SJSA1 (cell line): ENCODE measurements at regions not wholly inside any gene's neighbourhood (a gene's known extent, or its start where the extent isn't known, plus 50 kb on each side); places are given as distances from the start of the nearest gene placed in this dataset.

ENCODE experiments used
- DNase-seq, 2 experiments: peaks; one replicate each; pipeline ENCODE4 v3.0.0-alpha.2; 2015 to 2020; ENCODE audit warnings: low spot score in 2 of 2, low read depth in 1 of 2
- H3K27ac ChIP-seq: fragments of 250-450 bp; sonication (Bioruptor Pico); 2 replicates; pipeline ENCODE4 v1.5.1; 2020; ENCODE audit warnings: mild to moderate bottlenecking, moderate library complexity
- H3K27me3 ChIP-seq: fragments of 250-450 bp; sonication (Bioruptor Pico); replicated peaks from 2 replicates; pipeline ENCODE4 v1.5.1; 2020; ENCODE audit warnings: mild to moderate bottlenecking, moderate library complexity
- H3K36me3 ChIP-seq: fragments of 250-450 bp; sonication (Bioruptor Pico); 2 replicates; pipeline ENCODE4 v1.5.1; 2020; ENCODE audit warnings: mild to moderate bottlenecking
- H3K4me1 ChIP-seq: fragments of 250-450 bp; sonication (Bioruptor Pico); replicated peaks from 2 replicates; pipeline ENCODE4 v1.6.1; 2021; ENCODE audit warnings: mild to moderate bottlenecking
- H3K4me3 ChIP-seq: fragments of 250-450 bp; sonication (Bioruptor Pico); 2 replicates; pipeline ENCODE4 v1.5.1; 2020; ENCODE audit warnings: mild to moderate bottlenecking
- H3K9me3 ChIP-seq: fragments of 250-450 bp; sonication (Bioruptor Pico); replicated peaks from 2 replicates; pipeline ENCODE4 v1.5.1; 2020; ENCODE audit warnings: mild to moderate bottlenecking

- Histone ChIP-seq H3K4me3 (no peak overlapping the region), H3K9me3 (no peaks in the 10 kb centered on the region), H3K4me1 (no peaks in the 10 kb centered on the region), H3K27ac (no peak overlapping the region), H3K36me3 (peaks cover 8% of the 10 kb centered on the region; the same call in 1 of the 2 replicates), H3K27me3 (no peaks in the 10 kb centered on the region)
- no peak for DNase-seq
These were observed 105.9 kb upstream of the TMEM168 start for GRCh38 chr7:112896026-112896601.

GRCh38 chr7:112892263-112892662 is 102.1 kb upstream of the TMEM168 start:
- H3K4me1 ChIP-seq, result no peaks in the 10 kb centered on the region
- no peak for DNase-seq
- no peaks in the 10 kb centered on the region for H3K9me3 ChIP-seq
- peaks cover 8% of the 10 kb centered on the region; the same call in 1 of the 2 replicates for H3K36me3 ChIP-seq
- H3K4me3 ChIP-seq, result no peak overlapping the region
- no peak overlapping the region for H3K27ac ChIP-seq
- H3K27me3 ChIP-seq, result no peaks in the 10 kb centered on the region

- H3K36me3 ChIP-seq, result peaks cover 8% of the 10 kb centered on the region; the same call in 1 of the 2 replicates
- no peak for DNase-seq
- H3K9me3 ChIP-seq, result no peaks in the 10 kb centered on the region
- H3K27ac ChIP-seq, result no peak overlapping the region
- no peaks in the 10 kb centered on the region for H3K27me3 ChIP-seq
- no peak overlapping the region for H3K4me3 ChIP-seq
- no peaks in the 10 kb centered on the region for H3K4me1 ChIP-seq
These were observed 101.5 kb upstream of the TMEM168 start for GRCh38 chr7:112891698-112892097.

GRCh38 chr7:112889834-112890438 is 99.7 kb upstream of the TMEM168 start:
- DNase-seq, result no peak
- no peaks in the 10 kb centered on the region for H3K9me3 ChIP-seq
- H3K27me3 ChIP-seq, result no peaks in the 10 kb centered on the region
- H3K4me3 ChIP-seq, result no peak overlapping the region
- H3K4me1 ChIP-seq, result no peaks in the 10 kb centered on the region
- no peak overlapping the region for H3K27ac ChIP-seq
- H3K36me3 ChIP-seq, result peaks cover 5% of the 10 kb centered on the region; the same call in 1 of the 2 replicates

GRCh38 chr7:112889268-112889667 is 99.1 kb upstream of the TMEM168 start:
- H3K27ac ChIP-seq, result no peak overlapping the region
- no peaks in the 10 kb centered on the region for H3K4me1 ChIP-seq
- peaks cover 5% of the 10 kb centered on the region; the same call in 1 of the 2 replicates for H3K36me3 ChIP-seq
- H3K4me3 ChIP-seq, result no peak overlapping the region
- H3K27me3 ChIP-seq, result no peaks in the 10 kb centered on the region
- no peaks in the 10 kb centered on the region for H3K9me3 ChIP-seq
- DNase-seq, result no peak

- no peak overlapping the region for H3K4me3 ChIP-seq
- H3K27ac ChIP-seq, result no peak overlapping the region
- H3K9me3 ChIP-seq, result no peaks in the 10 kb centered on the region
- DNase-seq, result no peak
- peaks cover 5% of the 10 kb centered on the region; the same call in 1 of the 2 replicates for H3K36me3 ChIP-seq
- no peaks in the 10 kb centered on the region for H3K27me3 ChIP-seq
- no peaks in the 10 kb centered on the region for H3K4me1 ChIP-seq
These were observed 98.6 kb upstream of the TMEM168 start for GRCh38 chr7:112888781-112889180.

- Histone ChIP-seq H3K9me3 (no peaks in the 10 kb centered on the region), H3K4me1 (no peaks in the 10 kb centered on the region), H3K4me3 (no peak overlapping the region), H3K36me3 (peaks cover under 1% of the 10 kb centered on the region; the same call in 1 of the 2 replicates), H3K27ac (no peak overlapping the region), H3K27me3 (no peaks in the 10 kb centered on the region)
- DNase-seq, result no peak
These were observed 97.8 kb upstream of the TMEM168 start for GRCh38 chr7:112887976-112888375.

GRCh38 chr7:112887337-112887736 is 97.1 kb upstream of the TMEM168 start:
- H3K27ac ChIP-seq, result no peak overlapping the region
- no peak for DNase-seq
- H3K27me3 ChIP-seq, result no peaks in the 10 kb centered on the region
- no peak overlapping the region for H3K4me3 ChIP-seq
- no peaks in the 10 kb centered on the region for H3K9me3 ChIP-seq
- no peaks in the 10 kb centered on the region for H3K4me1 ChIP-seq
- no peaks in the 10 kb centered on the region for H3K36me3 ChIP-seq

GRCh38 chr7:112886208-112886607 is 96.0 kb upstream of the TMEM168 start:
- no peaks in the 10 kb centered on the region for H3K27me3 ChIP-seq
- no peaks in the 10 kb centered on the region for H3K36me3 ChIP-seq
- H3K27ac ChIP-seq, result no peak overlapping the region
- DNase-seq, result no peak
- no peaks in the 10 kb centered on the region for H3K9me3 ChIP-seq
- no peaks in the 10 kb centered on the region for H3K4me1 ChIP-seq
- H3K4me3 ChIP-seq, result no peak overlapping the region

- no peaks in the 10 kb centered on the region for H3K27me3 ChIP-seq
- no peaks in the 10 kb centered on the region for H3K9me3 ChIP-seq
- H3K4me1 ChIP-seq, result no peaks in the 10 kb centered on the region
- no peak overlapping the region for H3K27ac ChIP-seq
- H3K4me3 ChIP-seq, result no peak overlapping the region
- no peak for DNase-seq
- no peaks in the 10 kb centered on the region for H3K36me3 ChIP-seq
These were observed 92.8 kb upstream of the TMEM168 start for GRCh38 chr7:112882991-112883390.

GRCh38 chr7:112882511-112882910 is 92.3 kb upstream of the TMEM168 start:
- Histone ChIP-seq H3K9me3 (no peaks in the 10 kb centered on the region), H3K27ac (no peak overlapping the region), H3K27me3 (no peaks in the 10 kb centered on the region), H3K36me3 (no peaks in the 10 kb centered on the region), H3K4me1 (no peaks in the 10 kb centered on the region), H3K4me3 (no peak overlapping the region)
- DNase-seq, result no peak

GRCh38 chr7:112882022-112882421 is 91.8 kb upstream of the TMEM168 start:
- Histone ChIP-seq H3K36me3 (no peaks in the 10 kb centered on the region), H3K9me3 (no peaks in the 10 kb centered on the region), H3K27me3 (no peaks in the 10 kb centered on the region), H3K4me3 (no peak overlapping the region), H3K4me1 (no peaks in the 10 kb centered on the region), H3K27ac (no peak overlapping the region)
- DNase-seq, result no peak

GRCh38 chr7:112880818-112881418 is 90.7 kb upstream of the TMEM168 start:
- H3K27ac ChIP-seq, result no peak overlapping the region
- H3K36me3 ChIP-seq, result no peaks in the 10 kb centered on the region
- H3K4me3 ChIP-seq, result no peak overlapping the region
- no peaks in the 10 kb centered on the region for H3K4me1 ChIP-seq
- no peak for DNase-seq
- H3K9me3 ChIP-seq, result no peaks in the 10 kb centered on the region
- H3K27me3 ChIP-seq, result no peaks in the 10 kb centered on the region

- Histone ChIP-seq H3K27ac (no peak overlapping the region), H3K36me3 (no peaks in the 10 kb centered on the region), H3K4me1 (no peaks in the 10 kb centered on the region), H3K9me3 (no peaks in the 10 kb centered on the region), H3K4me3 (no peak overlapping the region), H3K27me3 (no peaks in the 10 kb centered on the region)
- DNase-seq, result no peak
These were observed 87.7 kb upstream of the TMEM168 start for GRCh38 chr7:112877691-112878460.
